Sigmoid colon (tissue), 6 donors: ENCODE measurements at regions not wholly inside any gene's neighbourhood (a gene's known extent, or its start where the extent isn't known, plus 50 kb on each side); places are given as distances from the start of the nearest gene placed in this dataset.

Experiments used
- DNase-seq: peaks from one replicate; pipeline ENCODE4 v3.0.0-alpha.2; 2019
- H3K27ac ChIP-seq, 4 donors: fragments of 200-600 bp; sonication (generic); one replicate each; pipeline ENCODE4 v1.5.1; 2016 to 2019; ENCODE audit warnings: mild to moderate bottlenecking in 1 of 4
- H3K27me3 ChIP-seq, 3 donors: fragments of 200-600 bp; sonication (generic); one replicate each; pipeline ENCODE4 v1.5.1; 2019; ENCODE audit warnings: mild to moderate bottlenecking in 1 of 3
- H3K36me3 ChIP-seq, 4 donors: fragments of 200-600 bp; sonication (generic); one replicate each; pipeline ENCODE4 v1.5.1; 2016 to 2019
- H3K4me1 ChIP-seq, 4 donors: fragments of 200-600 bp; sonication (generic); one replicate each; pipeline ENCODE4 v1.5.1; 2017 to 2019
- H3K4me3 ChIP-seq, 4 donors: fragments of 200-600 bp; sonication (generic); one replicate each; pipeline ENCODE4 v1.5.1; 2017 to 2019; ENCODE audit warnings: mild to moderate bottlenecking in 2 of 4, moderate library complexity in 1 of 4
- H3K9me3 ChIP-seq, 4 donors: fragments of 200-600 bp in 3 of 4; sonication (generic) in 3 of 4; one replicate each; pipeline versions ENCODE4 v1.5.1 to v1.6.1; 2013 to 2019
- EP300 ChIP-seq, 4 donors: sonication (generic); formaldehyde crosslinking; IDR thresholded peaks; one replicate each; pipeline ENCODE4 v1.6.1; 2017; ENCODE audit warnings: antibody characterized with exemption in 4 of 4
- POLR2A ChIP-seq, 2 donors: fragments of 450-650 bp; IDR thresholded peaks; one replicate each; pipeline ENCODE4 v1.6.1; 2016; ENCODE audit warnings: antibody characterized with exemption in 2 of 2, mild to moderate bottlenecking in 2 of 2, moderate library complexity in 2 of 2
- POLR2AphosphoS5 ChIP-seq, 4 donors: sonication (generic); formaldehyde crosslinking; IDR thresholded peaks; one replicate each; pipeline ENCODE4 v1.6.1; 2017; ENCODE audit warnings: antibody characterized with exemption in 4 of 4
- WGBS, 2 donors: extraction: QIAGEN DNeasy Blood & Tissue Kit; methylation state at CpG; one replicate each; pipeline ENCODE4 v1.1.7; 2013; 5-methylcytosine and 5-hydroxymethylcytosine counted together
- intact Hi-C: fragments of 100-400 bp; cut with DNase I; formaldehyde crosslinking; loops from one replicate; pipeline ENCODE4 v1.15.1; 2023
- TF ChIP-seq, protein P1 (sequence below), 4 experiments: fragments of 450-650 bp in 3 of 4; fragments of 200-600 bp in 1 of 4; IDR thresholded peaks; one replicate each; pipeline ENCODE4 v1.5.1; 2016 to 2019; ENCODE audit warnings: antibody characterized with exemption in 4 of 4, mild to moderate bottlenecking in 3 of 4, moderate library complexity in 2 of 4
- donor health status: healthy with polysubstance abuse.
- donor health status: healthy.

DNA sequence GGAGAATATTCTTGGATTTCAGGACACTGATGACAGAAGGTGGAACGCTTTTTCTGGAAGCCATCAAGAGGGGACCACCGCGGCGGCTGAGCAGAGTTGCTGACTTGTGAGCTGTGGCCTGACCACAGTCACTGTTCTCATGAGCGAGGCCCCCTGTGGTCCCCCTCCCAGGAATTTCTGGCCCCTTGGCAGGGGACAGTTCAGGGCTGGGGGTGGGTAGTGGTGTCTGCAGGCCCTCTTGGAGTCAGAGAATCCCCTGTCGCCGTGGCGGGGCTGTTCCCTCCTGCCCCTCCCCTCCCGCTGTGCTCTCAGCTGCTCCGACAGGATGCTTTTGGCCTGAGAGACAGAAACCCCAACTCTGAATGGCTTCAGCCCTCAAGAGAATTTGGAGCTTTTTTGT is 292.0 kb downstream of the SEC14L1 start:
- Histone ChIP-seq H3K4me1 (peaks cover 0 to 100% (median 99%) of the 10 kb centered on the region in 4 donors), H3K4me3 (no peak overlapping the region), H3K27ac (peak overlapping the region in 3 of 4 donors; percentile 96 to 100 (median 99)), H3K9me3 (no peaks in the 10 kb centered on the region), H3K36me3 (no peaks in the 10 kb centered on the region), H3K27me3 (no peaks in the 10 kb centered on the region)
- intact Hi-C loops, result no loop called here
- WGBS, 2 donors, result 72 to 86% methylated on average over 10 of the region's 10 CpGs
- no peak for DNase-seq
- TF ChIP-seq POLR2A (IDR thresholded peaks at IDR 0.05) (no peak), EP300 (IDR thresholded peaks at IDR 0.05) (no peak), POLR2AphosphoS5 (IDR thresholded peaks at IDR 0.05) (no peak)
- TF ChIP-seq, protein P1, sequence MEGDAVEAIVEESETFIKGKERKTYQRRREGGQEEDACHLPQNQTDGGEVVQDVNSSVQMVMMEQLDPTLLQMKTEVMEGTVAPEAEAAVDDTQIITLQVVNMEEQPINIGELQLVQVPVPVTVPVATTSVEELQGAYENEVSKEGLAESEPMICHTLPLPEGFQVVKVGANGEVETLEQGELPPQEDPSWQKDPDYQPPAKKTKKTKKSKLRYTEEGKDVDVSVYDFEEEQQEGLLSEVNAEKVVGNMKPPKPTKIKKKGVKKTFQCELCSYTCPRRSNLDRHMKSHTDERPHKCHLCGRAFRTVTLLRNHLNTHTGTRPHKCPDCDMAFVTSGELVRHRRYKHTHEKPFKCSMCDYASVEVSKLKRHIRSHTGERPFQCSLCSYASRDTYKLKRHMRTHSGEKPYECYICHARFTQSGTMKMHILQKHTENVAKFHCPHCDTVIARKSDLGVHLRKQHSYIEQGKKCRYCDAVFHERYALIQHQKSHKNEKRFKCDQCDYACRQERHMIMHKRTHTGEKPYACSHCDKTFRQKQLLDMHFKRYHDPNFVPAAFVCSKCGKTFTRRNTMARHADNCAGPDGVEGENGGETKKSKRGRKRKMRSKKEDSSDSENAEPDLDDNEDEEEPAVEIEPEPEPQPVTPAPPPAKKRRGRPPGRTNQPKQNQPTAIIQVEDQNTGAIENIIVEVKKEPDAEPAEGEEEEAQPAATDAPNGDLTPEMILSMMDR (IDR thresholded peaks at IDR 0.05), result no peak

DNA sequence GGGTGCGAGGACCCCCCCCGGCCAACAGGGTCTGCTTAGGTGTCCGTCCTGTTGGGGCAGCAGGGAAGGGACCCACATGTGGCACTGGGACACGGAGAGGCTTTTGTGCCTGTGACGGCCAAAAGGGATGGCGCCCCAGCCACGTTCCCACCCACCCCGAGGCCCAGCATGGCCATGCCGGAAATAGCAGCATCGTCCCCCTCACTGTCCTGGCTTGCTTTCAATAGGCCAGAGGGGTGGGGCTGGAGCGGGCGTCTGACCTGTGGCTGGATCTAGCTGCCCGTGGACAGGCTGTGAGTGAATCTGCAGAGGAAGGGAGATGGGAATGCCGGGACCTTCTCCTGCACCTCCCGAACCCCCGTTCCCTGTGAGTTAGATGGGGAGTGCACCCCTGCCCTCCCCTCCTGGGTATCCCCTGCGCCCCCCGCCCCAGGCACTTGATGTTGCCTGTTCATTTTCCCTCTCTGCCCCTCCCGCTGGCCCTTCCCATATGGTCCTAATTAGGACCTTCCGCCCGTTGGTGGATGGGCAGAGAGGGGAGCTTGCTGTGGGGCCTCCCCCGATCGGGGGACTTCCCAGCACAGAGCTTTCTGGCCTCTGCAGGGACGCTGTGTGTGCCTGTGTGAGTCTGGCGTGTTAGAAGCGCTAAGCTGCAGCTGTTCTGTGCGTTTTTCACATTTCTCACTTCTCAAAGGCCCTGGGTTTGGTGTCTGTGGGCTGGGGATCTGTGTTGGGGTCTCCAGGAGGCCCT is 292.8 kb downstream of the SEC14L1 start:
- Histone ChIP-seq H3K27me3 (no peaks in the 10 kb centered on the region), H3K4me3 (no peak overlapping the region), H3K4me1 (peaks cover 0 to 100% (median 98%) of the 10 kb centered on the region in 4 donors), H3K9me3 (no peaks in the 10 kb centered on the region), H3K27ac (peak overlapping the region in 3 of 4 donors; percentile 96 to 100 (median 99)), H3K36me3 (no peaks in the 10 kb centered on the region)
- intact Hi-C loops, result no loop called here
- WGBS, 2 donors, result 64 to 82% methylated on average over 27 of the region's 27 CpGs
- TF ChIP-seq EP300 (IDR thresholded peaks at IDR 0.05) (no peak), POLR2AphosphoS5 (IDR thresholded peaks at IDR 0.05) (no peak), POLR2A (IDR thresholded peaks at IDR 0.05) (no peak)
- TF ChIP-seq, protein P1 (IDR thresholded peaks at IDR 0.05), result no peak
- DNase-seq, result peak; percentile 78

DNA sequence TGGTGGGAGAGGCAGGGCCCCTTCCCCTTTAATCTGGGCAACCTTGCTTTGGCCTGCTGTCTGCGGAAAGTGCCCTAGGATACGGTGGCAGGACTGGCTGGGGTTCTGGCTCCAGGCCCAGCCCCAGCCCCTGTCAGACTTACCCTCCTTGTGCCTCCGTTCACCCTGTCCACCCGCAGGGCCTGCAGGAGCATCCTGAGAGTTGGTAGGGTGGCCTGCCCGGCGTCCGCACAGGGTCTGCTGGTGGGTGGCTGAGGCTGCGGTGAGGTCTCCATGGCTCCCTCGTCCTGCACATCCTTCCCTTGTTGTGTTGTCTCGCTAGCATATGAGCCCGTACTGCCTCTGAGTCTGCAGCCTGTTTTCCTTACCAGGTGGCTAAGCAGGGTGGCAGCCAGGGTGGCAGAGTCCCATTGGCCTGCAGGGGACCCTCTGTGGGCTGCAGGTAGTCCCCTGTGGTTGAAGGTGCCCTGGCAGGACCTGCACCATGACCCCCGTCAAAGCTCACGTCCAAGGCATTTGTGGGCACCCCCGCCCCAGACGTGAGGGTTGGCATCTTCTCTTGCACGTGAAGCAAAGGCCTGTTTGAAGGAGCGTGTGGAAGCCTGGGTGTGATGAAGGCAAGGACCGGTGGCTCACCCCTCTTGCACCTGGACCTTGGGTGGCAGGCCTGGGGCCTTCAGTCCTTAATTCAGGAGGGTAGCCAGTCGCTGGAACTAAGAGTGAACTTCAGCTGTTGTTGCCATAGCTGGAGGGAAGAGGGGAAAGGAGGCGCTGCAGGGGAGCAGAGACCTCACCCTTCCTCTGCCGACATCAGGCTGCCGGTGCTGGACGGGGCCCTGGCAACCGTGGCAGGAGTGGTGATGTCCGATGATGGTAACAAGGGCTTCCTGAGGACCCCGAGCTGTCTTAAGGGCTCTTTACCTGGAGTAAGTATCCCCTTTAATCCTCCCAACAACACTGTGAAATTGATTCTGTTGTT is 293.7 kb downstream of the SEC14L1 start:
- no peak for DNase-seq
- Histone ChIP-seq H3K27me3 (no peaks in the 10 kb centered on the region), H3K9me3 (no peaks in the 10 kb centered on the region), H3K4me3 (no peak overlapping the region), H3K36me3 (no peaks in the 10 kb centered on the region), H3K4me1 (peaks cover 0 to 100% (median 98%) of the 10 kb centered on the region in 4 donors), H3K27ac (peak overlapping the region in 3 of 4 donors; percentile 96 to 100 (median 99))
- intact Hi-C loops, result no loop called here
- WGBS, 2 donors, result 80 to 89% methylated on average over 26 of the region's 26 CpGs
- no peak for TF ChIP-seq POLR2AphosphoS5 (IDR thresholded peaks at IDR 0.05)
- no peak for TF ChIP-seq POLR2A (IDR thresholded peaks at IDR 0.05)
- TF ChIP-seq EP300 (IDR thresholded peaks at IDR 0.05), result no peak
- TF ChIP-seq, protein P1 (IDR thresholded peaks at IDR 0.05), result no peak

DNA sequence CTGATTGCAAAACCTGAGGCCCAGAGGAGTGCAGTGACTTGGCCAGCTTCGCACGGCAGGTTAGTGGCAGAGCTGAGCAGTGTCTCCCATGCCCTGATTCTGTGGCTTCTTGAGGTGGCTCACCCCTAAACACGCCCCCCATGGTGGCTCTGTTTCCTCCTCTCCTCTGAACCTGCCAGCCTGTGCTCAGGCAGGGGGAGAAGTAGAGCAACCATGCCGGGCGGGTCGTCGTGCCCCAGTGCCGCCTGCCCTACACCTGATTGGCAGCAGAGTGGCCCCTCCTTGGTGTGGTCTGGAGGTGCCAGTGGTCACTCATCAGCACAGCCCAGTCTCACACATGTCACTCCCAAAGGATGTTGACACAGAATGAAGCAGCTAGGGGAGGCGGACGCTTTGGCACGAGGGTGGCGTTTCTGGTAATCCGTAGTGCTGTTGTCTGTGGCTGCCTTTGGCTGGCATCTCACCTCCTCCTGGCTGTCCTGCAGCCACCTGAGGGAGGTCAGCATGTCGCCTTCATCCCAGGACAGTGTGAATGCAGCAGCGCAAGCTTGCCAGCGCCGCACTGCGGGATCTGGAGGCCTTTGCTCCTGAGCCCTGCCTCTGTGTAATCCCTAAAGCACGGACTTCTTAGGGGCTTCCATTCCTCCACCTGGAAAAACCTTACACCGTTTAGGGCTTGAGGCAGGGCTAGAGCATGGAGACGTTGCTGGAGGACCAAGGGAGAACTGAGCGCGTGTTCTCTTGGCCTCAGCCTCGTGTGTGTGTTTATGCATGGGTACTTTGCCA is 294.7 kb downstream of the SEC14L1 start:
- intact Hi-C loops, result no loop called here
- 77 to 88% methylated on average over 24 of the region's 24 CpGs for WGBS, 2 donors
- H3K4me1 ChIP-seq, result peaks cover 0 to 100% (median 98%) of the 10 kb centered on the region in 4 donors

More for the DNA sequence above, 294.7 kb downstream of the SEC14L1 start:
- Histone ChIP-seq H3K9me3 (no peaks in the 10 kb centered on the region), H3K4me3 (no peak overlapping the region), H3K36me3 (no peaks in the 10 kb centered on the region), H3K27me3 (no peaks in the 10 kb centered on the region), H3K27ac (peak overlapping the region; percentile 6 to 100 (median 98))
- no peak for DNase-seq
- TF ChIP-seq EP300 (IDR thresholded peaks at IDR 0.05), result no peak
- no peak for TF ChIP-seq POLR2A (IDR thresholded peaks at IDR 0.05)
- no peak for TF ChIP-seq POLR2AphosphoS5 (IDR thresholded peaks at IDR 0.05)
- TF ChIP-seq, protein P1 (IDR thresholded peaks at IDR 0.05), result no peak
